HepG2 (cell line): ENCODE measurements at regions not wholly inside any gene's neighbourhood (a gene's known extent, or its start where the extent isn't known, plus 50 kb on each side); places are given as distances from the start of the nearest gene placed in this dataset.

Source experiments
- ATAC-seq: fragments of 200-7000 bp; cut with Tn5 transposase; 3 replicates; pipeline ENCODE4 v1.9.1; 2020; ENCODE audit warnings: mild to moderate bottlenecking, moderate library complexity
- BruUV-seq: library from RNA; stranded (reverse); fragments of 400-500 nt; replicated peaks from 2 replicates; lab custom pipeline; 2021; lab: Mats Ljungman, UMichigan
- CTCF ChIA-PET: fragments of 300-600 bp; formaldehyde crosslinking; extraction: SDS; loops from one replicate; lab custom pipeline; 2021; ENCODE audit warnings: low total read pairs, inconsistent platforms, low intra/inter-chr PET ratio; lab: Yijun Ruan, JAX
- POLR2A ChIA-PET: fragments of 350-600 bp; sonication (Branson Sonifier 250); formaldehyde crosslinking; loops from one replicate; lab custom pipeline; 2020; ENCODE audit warnings: antibody characterized with exemption, inconsistent platforms; lab: Yijun Ruan, JAX
- DNase-seq: peaks from one replicate; pipeline ENCODE4 v3.0.0-alpha.2; 2015; ENCODE audit warnings: low spot score
- FAIRE-seq: peaks from 3 replicates; lab custom pipeline; 2011; peaks lifted over from hg19 to GRCh38; lab: Jason Lieb, UNC
- H2AFZ ChIP-seq: one replicate; pipeline ENCODE4 v1.6.1; 2011; ENCODE audit warnings: low read length, inconsistent platforms
- H3K27ac ChIP-seq: fragments of 300-600 bp; 3 replicates; pipeline ENCODE4 v1.8.0; 2011; ENCODE audit warnings: mixed run types, mild to moderate bottlenecking, mixed read lengths, low read length, inconsistent platforms; ENCODE audit not compliant: insufficient read depth; ENCODE audit errors: extremely low read length
- H3K27me3 ChIP-seq, 2 experiments: fragments of 200-600 bp in 1 of 2; 2 replicates in 1 of 2; 3 replicates in 1 of 2; pipeline versions ENCODE4 v1.6.0 to v1.8.0; 2011; ENCODE audit warnings: low read length in 2 of 2, mild to moderate bottlenecking in 2 of 2, moderate library complexity in 2 of 2, inconsistent platforms in 1 of 2; ENCODE audit not compliant: insufficient read depth in 2 of 2, control insufficient read depth in 1 of 2
- H3K36me3 ChIP-seq, 2 experiments: fragments of 200-600 bp in 1 of 2; replicated peaks in 1 of 2; 2 replicates in 1 of 2; 3 replicates in 1 of 2; pipeline versions ENCODE4 v1.5.1 to v1.8.0; 2011; ENCODE audit warnings: low read length in 2 of 2, inconsistent platforms in 1 of 2; ENCODE audit not compliant: insufficient read depth in 2 of 2, control insufficient read depth in 1 of 2
- H3K4me1 ChIP-seq: 2 replicates; pipeline ENCODE4 v1.5.1; 2012; ENCODE audit warnings: low read length, inconsistent platforms; ENCODE audit not compliant: insufficient read depth
- H3K4me2 ChIP-seq: 2 replicates; pipeline ENCODE4 v1.6.0; 2011; ENCODE audit warnings: low read depth, low read length, inconsistent platforms
- H3K4me3 ChIP-seq, 3 experiments: fragments of 200-600 bp in 1 of 3; sonication (generic), shearing (Covaris generic) in 1 of 3; replicated peaks in 1 of 3; 2 replicates each; pipeline ENCODE4 v1.5.1; 2011 to 2016; ENCODE audit warnings: low read length in 3 of 3, inconsistent platforms in 2 of 3, low read depth in 2 of 3, mild to moderate bottlenecking in 2 of 3, control low read depth in 1 of 3, mixed read lengths in 1 of 3; ENCODE audit not compliant: insufficient read depth in 1 of 3
- H3K79me2 ChIP-seq: one replicate; pipeline ENCODE4 v1.6.1; 2011; ENCODE audit warnings: low read length, inconsistent platforms; ENCODE audit not compliant: insufficient read depth
- H3K9ac ChIP-seq: 2 replicates; pipeline ENCODE4 v1.6.0; 2011; ENCODE audit warnings: mild to moderate bottlenecking, low read depth, low read length, inconsistent platforms; ENCODE audit not compliant: insufficient read depth
- H3K9me3 ChIP-seq: 2 replicates; pipeline ENCODE4 v1.5.1; 2012; ENCODE audit warnings: mild to moderate bottlenecking, low read length
- H4K20me1 ChIP-seq: 2 replicates; pipeline ENCODE4 v1.6.0; 2011; ENCODE audit warnings: inconsistent platforms, mild to moderate bottlenecking, low read length, moderate library complexity; ENCODE audit not compliant: insufficient read depth
- ARID4A ChIP-seq: sonication (generic); formaldehyde crosslinking; IDR thresholded peaks from 2 replicates; pipeline ENCODE4 v1.5.0; 2020; ENCODE audit warnings: mild to moderate bottlenecking, missing genetic modification reagents, borderline replicate concordance
- ATF3 ChIP-seq: sonication (generic); formaldehyde crosslinking; IDR thresholded peaks from 2 replicates; pipeline ENCODE4 v1.4.0; 2020; ENCODE audit warnings: missing genetic modification reagents
- ERF ChIP-seq: IDR thresholded peaks from 2 replicates; pipeline ENCODE4 v1.6.1; 2018; ENCODE audit warnings: missing biosample characterization, missing genetic modification reagents
- NFKBIZ ChIP-seq: IDR thresholded peaks from 2 replicates; pipeline ENCODE4 v1.6.1; 2018; ENCODE audit warnings: missing genetic modification reagents, missing compliant biosample characterization
- RBM39 ChIP-seq: fragments of 200-400 bp; formaldehyde crosslinking; IDR thresholded peaks from one replicate; pipeline ENCODE4 v1.6.1; 2018; ENCODE audit warnings: antibody characterized with exemption, mild to moderate bottlenecking, low read depth, low read length; ENCODE audit not compliant: poor library complexity, severe bottlenecking
- RELA ChIP-seq: sonication (generic); formaldehyde crosslinking; IDR thresholded peaks from 2 replicates; pipeline ENCODE4 v1.4.0; 2020; ENCODE audit warnings: missing genetic modification reagents
- RNF2 ChIP-seq: fragments of 450-650 bp; conservative IDR thresholded peaks from 2 replicates; pipeline ENCODE4 v1.6.1; 2016; ENCODE audit warnings: low read depth
- RORA ChIP-seq: sonication (generic); formaldehyde crosslinking; IDR thresholded peaks from 2 replicates; pipeline ENCODE4 v1.5.0; 2020; ENCODE audit warnings: mild to moderate bottlenecking, missing genetic modification reagents, moderate library complexity
- SKI ChIP-seq: fragments of 450-650 bp; IDR thresholded peaks from one replicate; pipeline ENCODE4 v1.6.1; 2018; ENCODE audit warnings: mild to moderate bottlenecking; ENCODE audit not compliant: partially characterized antibody
- TRIM22 ChIP-seq: fragments of 450-650 bp; IDR thresholded peaks from 2 replicates; pipeline ENCODE4 v1.6.1; 2017
- ZNF331 ChIP-seq: sonication (generic); formaldehyde crosslinking; IDR thresholded peaks from 2 replicates; pipeline ENCODE4 v1.4.0; 2020; ENCODE audit warnings: missing genetic modification reagents
- ZNF510 ChIP-seq: sonication (generic); formaldehyde crosslinking; IDR thresholded peaks from 2 replicates; pipeline ENCODE4 v1.4.0; 2020; ENCODE audit warnings: low read depth, mild to moderate bottlenecking, missing genetic modification reagents
- WGBS: methylation state at CpG from one replicate; pipeline ENCODE4 v1.1.6; 2017; ENCODE audit warnings: low lambda C conversion rate; 5-methylcytosine and 5-hydroxymethylcytosine counted together
- in situ Hi-C: cut with HindIII; loops from 2 replicates; pipeline ENCODE4 v1.10.0; 2017; ENCODE audit warnings: low pct_unique_long_range_greater_than_20kb; ENCODE audit not compliant: extremely low pct_ligation_motif_present
- intact Hi-C: fragments of 100-400 bp; cut with micrococcal nuclease; formaldehyde crosslinking; loops from one replicate; pipeline ENCODE4 v1.10.0; 2022; ENCODE audit not compliant: unreplicated experiment

- CTCF ChIA-PET, result no interaction called here
- DNase-seq, result no peak
- no peak for FAIRE-seq
- POLR2A ChIA-PET, result no interaction called here
- TF ChIP-seq ZNF510 (CRISPR knock-in tag), result no peak
- no peak for TF ChIP-seq RELA (CRISPR knock-in tag)
- no peak for TF ChIP-seq ARID4A (CRISPR knock-in tag)
- TF ChIP-seq RBM39, result no peak
- TF ChIP-seq ERF (CRISPR knock-in tag), result no peak
- no peak for TF ChIP-seq RORA (CRISPR knock-in tag)
- no peak for TF ChIP-seq RNF2
- TF ChIP-seq ATF3, result no peak
- TF ChIP-seq ZNF331 (CRISPR knock-in tag), result no peak
- no peak for TF ChIP-seq SKI
- TF ChIP-seq NFKBIZ, result no peak
- no peak for TF ChIP-seq TRIM22
- TF ChIP-seq, all 625 proteins: peak for 0
- no peak overlapping the region for H3K4me2 ChIP-seq
- H3K9me3 ChIP-seq, result no peaks in the 10 kb centered on the region
- no TSS peak for BruUV-seq
- in situ Hi-C loops, result no loop called here
- intact Hi-C loops, result no loop called here
- ATAC-seq, result no peak
- H3K9ac ChIP-seq, result no peak overlapping the region
- H4K20me1 ChIP-seq, result no peaks in the 10 kb centered on the region
- no peaks in the 10 kb centered on the region for H3K27me3 ChIP-seq
- no peaks in the 10 kb centered on the region for H3K36me3 ChIP-seq
- H2AFZ ChIP-seq, result no peak overlapping the region
- peaks cover 18% of the 10 kb centered on the region for H3K4me1 ChIP-seq
- H3K4me3 ChIP-seq, result no peak overlapping the region
- H3K79me2 ChIP-seq, result no peaks in the 10 kb centered on the region
- WGBS, result 59% methylated on average over 1 of the region's 1 CpG
- H3K27ac ChIP-seq, result no peak overlapping the region
Observed at GRCh38 chr20:11978496-11978895, 60.8 kb downstream of the BTBD3 start.
